GM04504 (cell line): ENCODE measurements at regions not wholly inside any gene's neighbourhood (a gene's known extent, or its start where the extent isn't known, plus 50 kb on each side); places are given as distances from the start of the nearest gene placed in this dataset.

Experiments
- DNase-seq: peaks from one replicate; pipeline ENCODE4 v3.0.0-alpha.2; 2012; ENCODE audit warnings: low read depth

DNA sequence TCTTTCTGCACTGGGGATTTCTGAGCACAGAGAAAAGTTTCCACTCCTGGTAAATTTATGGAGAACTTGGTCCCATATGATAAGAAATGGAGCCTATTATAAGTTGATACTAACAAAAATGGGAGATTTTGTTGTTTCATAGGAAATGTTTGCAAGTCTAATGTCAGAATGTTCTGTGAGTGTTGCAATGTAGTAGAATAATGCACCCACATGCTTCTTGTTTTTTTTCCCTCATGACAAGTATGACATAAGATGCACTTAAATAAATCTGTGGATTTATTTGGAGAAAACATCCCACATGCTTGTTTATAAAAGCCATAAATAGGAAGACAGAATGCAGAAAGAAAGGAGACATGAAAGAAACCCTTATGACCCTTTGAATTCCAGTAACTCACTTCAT, 50.8 kb upstream of the KCNJ6 start:
- no peak for DNase-seq

DNA sequence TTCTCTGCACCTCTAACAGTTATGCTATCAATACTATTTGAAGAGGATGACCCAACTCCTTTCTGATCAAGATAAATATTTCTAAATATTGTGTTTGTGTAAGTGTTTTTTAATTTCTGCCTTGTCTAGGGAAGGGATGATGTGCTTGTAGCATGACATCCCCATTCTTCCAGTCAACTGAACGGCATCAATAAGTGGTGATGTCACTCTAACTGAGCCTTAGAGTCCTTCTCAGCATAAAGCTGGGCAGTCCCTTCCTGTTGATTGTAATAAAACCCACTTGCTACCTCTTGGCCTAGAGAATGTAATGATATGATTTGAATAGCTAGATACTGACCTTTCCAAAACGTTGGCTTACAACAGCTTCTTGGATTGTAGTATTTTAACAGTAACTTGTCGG, 52.5 kb upstream of the KCNJ6 start:
- DNase-seq = no peak

DNA sequence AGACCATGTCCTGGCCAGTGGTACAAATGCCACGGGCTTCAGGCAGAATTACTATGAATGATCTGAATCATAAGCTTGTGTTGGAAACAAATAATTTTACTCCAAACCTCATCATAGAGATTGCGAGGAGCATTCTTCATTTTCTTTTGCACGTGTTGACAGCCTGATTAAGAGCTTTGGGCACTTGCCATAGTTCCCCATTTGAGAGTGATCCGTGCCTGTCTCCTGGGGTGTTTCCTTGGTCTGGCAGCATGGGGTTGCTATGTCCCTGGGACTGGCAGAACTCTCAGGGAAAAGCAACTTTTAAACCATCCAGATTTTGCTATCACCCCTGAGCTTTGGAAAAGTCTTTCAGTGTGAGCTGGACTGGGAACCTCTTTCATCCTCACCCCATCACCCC, 54.3 kb upstream of the KCNJ6 start:
- no peak for DNase-seq

DNA sequence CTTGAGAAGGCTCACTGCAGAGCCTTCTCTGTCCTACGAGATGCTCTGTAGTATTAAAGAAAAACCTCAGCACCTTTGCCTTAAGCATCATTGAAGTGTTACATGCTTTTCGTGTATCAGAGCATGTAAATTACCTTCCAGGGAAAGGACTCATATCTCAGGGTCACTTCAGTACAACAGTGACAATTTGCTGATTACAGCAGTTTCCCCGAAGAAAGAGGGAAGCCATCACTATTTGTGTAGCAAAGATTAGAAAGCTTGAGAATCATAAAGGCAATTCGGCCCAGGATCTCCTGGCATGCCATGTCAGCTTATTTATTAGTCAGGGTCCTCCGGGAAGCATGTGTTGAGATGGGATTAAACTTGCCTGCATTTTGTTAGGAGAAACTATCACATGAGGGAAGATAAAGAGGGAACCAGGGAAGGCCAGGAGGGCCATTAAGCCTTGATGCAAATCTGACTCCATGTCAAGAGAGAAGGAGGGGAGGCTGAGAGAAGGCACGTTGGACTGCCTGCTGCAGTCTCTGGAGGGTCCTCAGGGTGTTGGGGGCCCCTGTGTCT, 55.2 kb upstream of the KCNJ6 start:
- no peak for DNase-seq

DNA sequence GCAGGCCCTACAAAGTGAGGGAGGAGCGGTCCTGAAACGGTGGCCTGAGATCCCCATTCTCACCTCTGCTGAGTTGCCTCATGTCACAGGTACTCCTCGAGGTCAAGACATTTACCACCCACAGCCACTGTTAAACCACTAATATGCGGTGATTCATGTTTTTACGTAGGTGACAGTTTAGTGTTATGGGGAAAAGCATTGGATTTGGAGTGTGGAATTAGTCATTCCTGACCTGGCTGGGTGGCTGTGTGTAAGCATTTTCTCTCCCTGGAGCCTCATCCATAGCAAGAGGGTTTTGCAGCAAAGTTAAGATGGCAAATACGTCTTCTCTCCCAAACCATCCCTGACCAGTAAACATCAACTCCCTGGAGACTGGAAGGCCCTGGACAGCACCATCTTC, 57.8 kb upstream of the KCNJ6 start:
- no peak for DNase-seq

DNA sequence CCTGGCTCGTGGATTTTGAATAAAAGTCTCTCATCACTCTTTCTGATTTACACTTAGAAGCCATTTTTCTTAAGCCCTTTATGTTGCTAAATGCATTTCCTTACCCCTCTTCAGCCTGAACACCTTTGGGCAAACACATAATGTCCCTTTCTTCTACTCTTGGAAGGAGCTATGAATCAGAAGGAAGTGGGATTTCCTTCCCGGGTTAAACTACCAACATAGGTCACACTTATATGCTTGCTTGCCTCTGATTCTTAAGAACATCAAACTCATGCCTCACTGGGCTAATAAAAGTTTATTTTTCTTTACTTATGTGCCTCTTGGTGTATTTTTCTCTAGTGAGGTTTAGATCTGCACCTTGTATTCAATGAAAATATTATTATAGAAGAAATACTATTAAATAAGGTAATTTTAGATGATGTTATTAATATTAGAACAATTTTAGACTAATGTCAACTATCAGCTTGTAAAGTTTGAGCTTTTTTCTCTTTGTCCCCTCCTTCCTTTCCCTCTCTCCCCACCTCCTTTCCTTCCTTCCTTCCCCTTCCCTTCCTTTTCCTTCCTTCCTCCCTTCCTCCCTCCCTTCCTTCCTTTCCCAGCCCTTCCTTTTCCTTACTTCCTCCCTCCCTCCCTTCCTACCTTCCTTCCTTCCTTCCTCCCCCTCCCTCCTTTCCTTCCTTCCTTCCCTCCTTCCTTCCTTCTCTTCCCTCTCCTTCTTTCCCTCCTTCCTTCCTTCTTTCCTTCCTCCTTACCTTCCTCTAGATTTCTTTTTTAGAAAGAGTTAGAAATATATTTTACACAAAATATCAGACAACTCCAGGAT, 66.5 kb upstream of the KCNJ6 start:
- DNase-seq = no peak

DNA sequence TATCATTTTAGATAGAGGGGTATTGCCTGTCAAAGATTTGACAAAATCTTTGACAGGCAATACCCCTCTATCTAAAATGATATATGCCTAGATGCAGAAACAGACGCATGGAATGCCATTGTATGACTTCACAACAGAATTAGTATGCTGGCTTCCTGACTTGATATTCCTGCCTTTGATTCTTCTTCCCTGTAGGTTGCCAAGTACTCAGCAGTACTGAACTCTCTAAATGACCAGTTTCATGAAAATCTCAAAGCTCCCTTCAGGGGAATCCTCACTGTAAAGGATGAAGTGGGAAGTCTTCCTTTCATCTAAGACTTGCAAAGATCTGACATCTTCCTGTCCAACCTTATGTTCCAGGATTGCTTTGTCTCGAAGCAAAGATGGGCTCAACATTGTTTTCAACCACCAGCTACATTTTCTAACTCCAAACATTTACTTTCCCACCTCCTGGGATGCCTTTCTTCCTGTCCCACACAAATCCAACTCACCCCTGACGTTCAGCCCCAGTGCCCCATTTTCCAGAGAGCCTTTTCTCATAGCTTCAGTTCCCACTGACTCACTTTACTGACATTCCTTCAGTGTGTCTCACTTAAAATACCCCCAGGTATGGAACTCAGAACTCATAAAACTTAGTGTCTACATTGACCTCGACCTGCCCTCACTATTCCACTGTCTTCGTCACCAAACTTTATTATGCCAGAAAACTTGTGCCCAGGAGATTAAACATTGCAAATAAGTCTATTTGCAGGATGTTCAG, 67.3 kb upstream of the KCNJ6 start:
- peak; percentile 8 for DNase-seq

DNA sequence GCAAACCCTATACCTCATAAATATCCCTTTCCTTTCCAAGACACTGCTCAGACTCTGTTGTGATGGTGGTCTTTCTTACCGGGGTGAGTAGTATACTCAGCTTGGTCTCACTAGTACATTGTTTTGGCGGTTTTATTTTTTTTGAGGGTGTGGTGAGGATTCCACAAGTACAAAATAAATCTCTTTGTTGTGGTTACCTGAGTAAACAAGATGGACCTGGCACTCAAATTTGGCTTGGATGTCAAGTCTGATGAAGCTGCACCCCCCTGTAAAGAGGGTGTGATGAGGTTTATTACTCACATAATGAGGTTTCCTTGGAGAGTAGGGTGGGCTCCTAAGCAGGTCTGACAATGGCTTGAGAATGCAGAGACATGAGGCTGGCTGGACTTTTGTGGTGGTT, 68.2 kb upstream of the KCNJ6 start:
- no peak for DNase-seq

DNA sequence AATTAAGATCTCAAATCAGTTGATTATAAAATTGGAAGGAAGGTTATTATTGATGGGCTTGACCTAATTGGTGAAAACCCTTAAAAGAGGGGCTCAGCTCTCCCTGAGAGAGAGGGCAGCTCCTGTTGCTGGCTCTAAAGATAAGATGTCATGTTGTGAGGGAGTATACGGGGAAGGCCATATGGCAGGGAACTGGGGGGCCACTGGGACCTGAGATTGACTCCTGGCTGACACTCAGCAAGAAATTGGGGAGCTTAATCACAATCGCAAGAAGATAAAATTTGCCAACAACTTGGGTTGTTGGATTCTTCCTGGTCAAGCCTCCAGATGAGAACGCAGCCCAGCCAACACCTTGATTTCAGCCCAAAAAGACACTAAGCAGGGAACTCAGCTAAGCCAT, 69.7 kb upstream of the KCNJ6 start:
- DNase-seq = no peak

DNA sequence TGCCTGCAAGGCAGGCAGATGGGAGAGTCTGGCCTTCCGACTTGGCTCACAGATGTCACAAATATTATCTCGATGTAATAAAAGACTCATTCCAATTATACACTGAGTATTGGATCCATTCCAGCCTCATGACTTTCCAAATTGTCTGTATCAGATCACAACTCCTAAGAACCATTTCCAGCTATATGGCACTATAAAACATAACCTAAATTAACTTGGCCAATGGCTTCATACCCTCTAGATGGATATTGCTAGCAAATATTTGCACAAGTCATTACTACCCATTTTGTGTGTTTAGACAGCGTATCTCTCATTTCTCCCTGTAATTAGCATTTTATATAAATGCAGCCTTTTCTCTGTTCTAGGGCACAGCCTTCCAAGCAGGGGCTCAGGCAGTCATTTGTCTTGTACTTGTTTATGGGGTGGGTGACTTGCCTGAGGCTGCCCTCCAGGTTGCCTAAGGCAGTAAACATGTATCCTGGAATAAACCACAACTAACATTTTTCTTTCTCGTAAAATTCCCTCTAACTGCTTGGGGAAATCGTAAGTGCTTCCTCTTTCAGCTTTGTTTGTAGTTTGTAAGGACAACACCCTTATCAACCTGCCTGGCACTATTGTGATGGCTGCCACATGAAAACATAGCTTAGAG, 70.6 kb upstream of the KCNJ6 start:
- DNase-seq = no peak

DNA sequence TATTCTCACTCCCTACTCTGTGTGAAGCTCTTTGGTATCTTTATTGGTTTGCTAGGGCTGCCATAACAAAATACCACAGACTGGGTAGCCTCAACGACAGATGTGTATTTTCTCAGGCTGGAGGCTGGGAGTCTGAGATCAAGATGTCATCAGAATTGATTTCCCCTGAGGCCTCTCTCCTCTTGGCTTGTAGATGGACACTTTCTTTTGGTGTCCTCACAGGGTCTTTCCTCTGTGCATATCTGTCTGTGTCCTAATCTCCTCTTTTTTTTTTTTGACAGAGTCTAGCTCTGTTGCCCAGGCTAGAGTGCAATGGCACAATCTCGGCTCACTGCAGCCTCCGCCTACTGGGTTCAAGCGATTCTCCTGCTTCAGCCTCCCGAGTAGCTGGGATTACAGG, 71.4 kb upstream of the KCNJ6 start:
- no peak for DNase-seq

DNA sequence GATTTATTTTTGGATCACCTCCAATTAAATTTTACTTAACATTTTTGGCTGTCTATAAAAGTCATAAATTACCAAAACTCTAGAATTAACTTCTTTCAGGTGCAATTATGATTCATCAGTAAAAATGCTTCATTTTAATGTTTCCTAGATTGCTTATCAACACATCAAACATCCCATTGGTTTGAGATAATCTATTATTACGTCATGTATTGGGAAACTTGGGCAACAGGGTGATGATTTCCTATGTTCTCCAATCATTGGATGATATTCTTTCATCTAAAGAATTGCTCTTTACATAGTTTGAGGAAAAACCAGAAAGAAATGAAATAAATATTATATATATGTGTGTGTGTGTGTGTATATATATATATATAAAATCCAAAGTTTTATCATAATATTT, 76.8 kb upstream of the KCNJ6 start:
- no peak for DNase-seq

DNA sequence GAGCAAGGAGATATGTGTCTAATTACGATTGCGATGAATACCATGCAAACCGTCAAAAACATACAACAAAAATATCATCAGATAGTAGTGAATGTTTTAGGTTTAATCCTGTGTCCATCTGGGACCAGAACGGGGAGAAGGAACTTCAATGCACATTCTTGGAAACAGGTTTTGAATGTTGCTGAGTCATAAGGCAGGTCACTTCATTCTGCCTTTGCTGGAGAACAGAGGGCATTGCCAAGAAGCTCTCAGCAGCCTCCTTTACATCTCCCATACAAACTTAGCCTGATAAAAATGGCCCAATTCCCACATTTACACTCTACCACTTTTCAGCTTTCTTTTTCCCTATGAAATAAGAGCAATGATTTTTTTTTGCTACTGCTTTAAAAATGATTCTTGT, 78.0 kb upstream of the KCNJ6 start:
- no peak for DNase-seq

DNA sequence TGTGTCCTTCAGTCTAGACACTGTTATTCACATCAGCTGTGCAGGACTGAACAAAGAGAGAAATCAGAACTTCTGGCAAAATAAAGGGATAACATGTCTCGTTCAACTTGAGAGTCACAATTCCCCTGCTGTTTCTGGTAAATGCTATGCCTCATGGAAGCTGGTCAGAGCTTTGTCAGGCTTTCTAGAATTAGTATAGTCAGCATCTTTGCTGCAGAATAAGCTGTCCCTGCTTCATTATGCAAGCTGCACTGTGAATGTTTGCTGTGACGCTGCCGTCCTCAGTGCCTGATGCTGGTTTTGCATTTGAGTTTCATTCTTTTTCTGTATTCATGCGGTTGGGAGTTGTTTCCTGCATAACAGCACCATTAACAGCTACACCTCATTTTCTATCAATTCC, 96.4 kb upstream of the KCNJ6 start:
- no peak for DNase-seq

DNA sequence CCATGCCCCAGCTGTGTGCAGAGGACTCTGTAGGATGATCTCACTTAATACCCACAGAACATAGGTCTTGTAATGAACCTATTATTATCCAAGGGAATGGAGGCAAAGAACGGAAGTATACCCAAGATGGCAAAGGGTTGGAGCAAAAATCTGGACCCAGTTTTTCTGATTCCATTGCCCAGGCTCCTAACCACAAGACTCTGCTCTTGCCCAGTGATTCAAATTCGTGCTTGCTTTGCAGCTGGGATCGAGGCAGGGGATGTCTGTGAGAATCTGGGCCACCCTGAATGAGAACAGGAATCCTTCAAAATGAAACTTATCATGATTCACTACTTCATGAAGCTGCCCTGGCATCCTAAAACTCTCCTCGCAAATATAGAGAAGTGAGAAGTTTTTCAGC, 97.5 kb upstream of the KCNJ6 start:
- no peak for DNase-seq

DNA sequence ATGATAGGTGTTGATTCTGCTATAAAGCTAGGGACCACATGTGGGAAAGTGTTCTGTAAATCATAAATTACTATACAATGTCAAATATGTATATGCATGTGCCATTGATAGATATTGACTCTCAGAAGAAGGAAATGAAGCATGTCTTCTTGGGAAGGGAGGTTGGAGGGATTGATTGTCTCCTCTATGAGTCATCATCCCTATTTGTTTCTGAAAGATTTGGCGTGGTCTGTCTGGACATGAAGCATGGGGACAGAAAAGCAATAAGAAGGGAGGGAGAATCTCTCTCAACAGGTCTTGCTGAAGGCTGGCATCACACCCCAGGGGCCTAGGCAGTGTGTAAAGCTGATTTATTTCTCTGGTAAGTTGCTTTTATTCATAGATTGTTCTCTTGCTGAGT, 98.0 kb upstream of the KCNJ6 start:
- no peak for DNase-seq

DNA sequence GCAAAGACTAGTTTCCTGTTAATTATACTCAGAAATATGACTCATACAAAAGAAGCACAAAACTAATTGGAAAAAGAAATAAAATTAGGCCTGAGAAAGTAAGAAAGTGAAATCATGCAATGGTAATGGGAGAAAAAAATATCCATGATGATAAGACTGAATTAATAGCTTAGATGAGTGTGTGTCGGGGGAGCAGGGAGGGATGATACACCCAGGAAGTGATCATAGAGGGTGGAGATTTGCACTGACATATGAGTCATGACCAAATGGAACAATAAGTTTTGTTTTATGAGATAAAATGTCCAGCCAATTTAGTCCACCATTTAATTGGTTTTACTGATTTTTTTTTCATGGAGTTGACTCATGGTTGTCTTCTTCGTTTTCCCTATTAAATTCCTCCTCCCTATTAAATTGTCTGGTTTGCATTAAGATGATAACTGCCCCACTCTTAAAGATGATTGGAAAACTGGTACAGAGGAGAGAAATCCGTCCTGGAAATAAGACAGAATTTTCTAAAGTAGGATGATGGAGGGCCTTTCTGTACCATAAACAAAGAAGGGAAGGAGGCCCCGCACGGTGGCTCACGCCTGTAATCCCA, 111.7 kb upstream of the KCNJ6 start:
- DNase-seq = peak; percentile 31

DNA sequence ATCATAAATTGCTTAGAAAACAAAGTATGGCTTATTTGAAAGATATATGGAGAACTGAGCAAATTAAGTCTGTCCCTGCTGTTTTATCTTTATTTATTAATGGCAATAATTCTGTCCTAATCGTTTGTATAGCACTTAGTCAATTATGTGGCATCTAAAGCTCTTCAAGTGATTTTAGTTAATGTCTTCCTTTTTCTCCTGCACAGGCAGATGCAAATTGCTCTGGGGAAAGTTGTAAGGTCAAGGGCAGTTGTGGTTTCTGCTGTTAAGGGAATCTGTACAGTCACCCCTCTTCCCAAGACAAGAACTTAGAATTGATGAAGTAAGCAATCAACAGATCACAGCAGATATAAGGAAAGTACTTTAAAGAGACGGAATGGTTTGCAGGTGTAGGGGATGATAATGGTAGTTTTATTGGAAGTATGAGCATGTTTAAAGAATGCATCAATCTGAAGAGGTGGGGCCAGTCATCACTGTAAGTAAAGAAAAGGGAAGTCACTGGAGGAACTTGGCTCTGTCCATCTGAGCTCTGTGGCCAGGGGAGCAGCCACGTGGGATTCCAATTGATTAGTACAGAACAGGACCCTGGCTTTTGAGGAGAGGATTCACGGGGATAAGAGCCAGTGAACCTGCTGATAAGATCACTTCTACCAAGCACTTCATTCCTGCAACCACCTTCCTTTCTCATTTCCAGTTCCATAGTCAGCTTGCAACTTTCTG, 116.0 kb upstream of the KCNJ6 start:
- no peak for DNase-seq

DNA sequence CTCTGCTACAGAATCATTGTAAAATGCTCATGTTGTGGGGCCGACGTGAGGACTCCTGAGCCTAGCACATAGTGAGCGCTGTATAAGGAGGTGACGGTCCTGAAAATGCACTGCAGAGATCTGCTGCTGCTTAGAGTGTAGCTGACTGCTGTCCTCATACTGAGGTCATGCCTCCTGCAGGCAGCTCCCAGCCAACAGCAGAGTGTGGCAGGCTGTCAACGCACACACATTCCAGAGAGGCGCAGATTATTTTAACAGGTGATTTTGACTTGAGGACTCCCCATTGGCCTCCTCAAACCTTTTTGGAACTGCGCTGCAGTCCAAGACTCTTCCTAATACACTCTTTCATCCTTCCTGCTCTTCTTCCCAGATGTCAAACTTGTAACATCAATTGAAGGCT, 119.8 kb upstream of the KCNJ6 start:
- no peak for DNase-seq

DNA sequence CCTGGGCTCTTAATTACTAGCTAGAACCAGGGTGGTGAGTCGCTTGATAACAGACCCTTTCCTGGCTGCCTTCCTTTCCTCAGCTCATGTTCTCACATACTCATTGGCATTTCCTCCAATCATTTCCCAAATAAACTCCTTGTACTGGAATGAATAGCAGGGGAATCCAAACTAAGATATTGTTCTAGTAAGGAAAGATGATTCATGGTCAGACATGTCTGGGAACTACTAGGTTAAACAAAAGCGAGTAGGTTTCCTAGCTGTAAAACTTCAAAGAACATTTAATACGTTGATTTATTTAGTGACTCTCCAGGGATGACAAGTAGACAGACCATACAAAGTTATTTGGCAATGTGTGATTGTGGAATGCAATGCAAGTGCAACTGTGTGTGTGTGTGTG, 121.2 kb upstream of the KCNJ6 start:
- DNase-seq = no peak

DNA sequence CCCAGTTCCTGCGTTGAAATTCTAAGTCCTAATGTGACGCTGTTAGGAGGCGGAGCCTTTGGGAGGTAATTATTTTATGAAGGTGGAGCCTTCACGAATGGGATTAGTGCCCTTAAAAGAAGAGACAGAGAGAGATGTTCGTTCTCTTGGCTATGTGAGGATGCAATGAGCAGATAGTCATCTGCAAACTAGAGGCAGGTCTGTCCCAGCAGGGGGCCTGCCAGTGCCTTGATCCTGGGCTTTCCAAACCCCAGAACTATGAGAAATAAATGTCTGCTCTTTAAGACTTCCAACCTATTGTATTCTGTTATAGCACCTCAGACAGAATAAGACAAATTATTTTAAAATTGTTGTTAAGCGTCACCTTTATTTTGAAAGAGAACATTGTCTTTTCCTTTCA, 123.1 kb upstream of the KCNJ6 start:
- DNase-seq = no peak

DNA sequence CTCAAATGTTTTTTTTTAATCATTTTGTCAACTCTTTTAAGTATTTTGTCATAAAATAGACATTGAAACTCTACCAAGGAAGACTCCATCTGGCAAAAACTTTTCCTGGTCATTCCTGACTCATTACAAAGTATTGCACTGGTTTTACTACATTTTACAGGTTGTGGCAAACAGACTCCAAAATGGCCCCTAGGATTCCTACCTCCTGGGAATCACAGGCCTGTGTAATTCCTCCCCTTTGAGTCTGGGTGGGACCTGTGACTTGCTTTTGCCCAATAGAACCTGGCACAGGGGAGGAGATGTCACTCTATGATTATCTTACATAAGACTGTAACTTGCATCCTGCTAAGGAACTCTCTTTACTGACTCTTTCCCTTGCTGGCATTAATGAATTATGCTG, 123.6 kb upstream of the KCNJ6 start:
- DNase-seq = no peak
